Glutamatergic neuron (in vitro differentiated cells): ENCODE measurements at regions not wholly inside any gene's neighbourhood (a gene's known extent, or its start where the extent isn't known, plus 50 kb on each side); places are given as distances from the start of the nearest gene placed in this dataset.

Source experiments
- DNase-seq: peaks from one replicate; pipeline ENCODE4 v3.0.0; 2022
- H3K27ac Mint-ChIP-seq: one replicate; pipeline ENCODE4 v1.8.0; 2020; ENCODE audit warnings: mild to moderate bottlenecking, mixed read lengths, inconsistent platforms; ENCODE audit not compliant: unreplicated experiment
- H3K27me3 Mint-ChIP-seq: one replicate; pipeline ENCODE4 v1.8.0; 2020; ENCODE audit warnings: mild to moderate bottlenecking, moderate library complexity, mixed read lengths, inconsistent platforms; ENCODE audit not compliant: unreplicated experiment
- H3K36me3 Mint-ChIP-seq: one replicate; pipeline ENCODE4 v1.8.0; 2020; ENCODE audit warnings: mild to moderate bottlenecking, mixed read lengths, inconsistent platforms; ENCODE audit not compliant: unreplicated experiment
- H3K4me1 Mint-ChIP-seq: one replicate; pipeline ENCODE4 v1.8.0; 2020; ENCODE audit warnings: mild to moderate bottlenecking, low read depth, mixed read lengths, inconsistent platforms; ENCODE audit not compliant: unreplicated experiment
- H3K4me3 Mint-ChIP-seq: one replicate; pipeline ENCODE4 v1.8.0; 2020; ENCODE audit warnings: mild to moderate bottlenecking, mixed read lengths, inconsistent platforms; ENCODE audit not compliant: unreplicated experiment
- H3K9me3 Mint-ChIP-seq: one replicate; pipeline ENCODE4 v1.8.0; 2020; ENCODE audit warnings: mild to moderate bottlenecking, moderate library complexity, mixed read lengths, inconsistent platforms; ENCODE audit not compliant: unreplicated experiment
- TF ChIP-seq, protein P1 (sequence below): fragments of 200-600 bp; sonication (generic); IDR thresholded peaks from one replicate; pipeline ENCODE4 v1.5.0; 2021; ENCODE audit not compliant: partially characterized antibody, unreplicated experiment

GRCh38 chr1:58403894-58404293, 142.6 kb downstream of the OMA1 start:
- Mint-ChIP-seq H3K9me3 (no peaks in the 10 kb centered on the region), H3K36me3 (peaks cover 3% of the 10 kb centered on the region), H3K27me3 (peaks cover 3% of the 10 kb centered on the region), H3K27ac (no peak overlapping the region), H3K4me3 (no peak overlapping the region), H3K4me1 (peaks cover 11% of the 10 kb centered on the region)
- no peak for DNase-seq
- TF ChIP-seq, protein P1, sequence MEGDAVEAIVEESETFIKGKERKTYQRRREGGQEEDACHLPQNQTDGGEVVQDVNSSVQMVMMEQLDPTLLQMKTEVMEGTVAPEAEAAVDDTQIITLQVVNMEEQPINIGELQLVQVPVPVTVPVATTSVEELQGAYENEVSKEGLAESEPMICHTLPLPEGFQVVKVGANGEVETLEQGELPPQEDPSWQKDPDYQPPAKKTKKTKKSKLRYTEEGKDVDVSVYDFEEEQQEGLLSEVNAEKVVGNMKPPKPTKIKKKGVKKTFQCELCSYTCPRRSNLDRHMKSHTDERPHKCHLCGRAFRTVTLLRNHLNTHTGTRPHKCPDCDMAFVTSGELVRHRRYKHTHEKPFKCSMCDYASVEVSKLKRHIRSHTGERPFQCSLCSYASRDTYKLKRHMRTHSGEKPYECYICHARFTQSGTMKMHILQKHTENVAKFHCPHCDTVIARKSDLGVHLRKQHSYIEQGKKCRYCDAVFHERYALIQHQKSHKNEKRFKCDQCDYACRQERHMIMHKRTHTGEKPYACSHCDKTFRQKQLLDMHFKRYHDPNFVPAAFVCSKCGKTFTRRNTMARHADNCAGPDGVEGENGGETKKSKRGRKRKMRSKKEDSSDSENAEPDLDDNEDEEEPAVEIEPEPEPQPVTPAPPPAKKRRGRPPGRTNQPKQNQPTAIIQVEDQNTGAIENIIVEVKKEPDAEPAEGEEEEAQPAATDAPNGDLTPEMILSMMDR: no peak

- Mint-ChIP-seq H3K9me3 (no peaks in the 10 kb centered on the region), H3K4me3 (no peak overlapping the region), H3K36me3 (peaks cover 3% of the 10 kb centered on the region), H3K4me1 (peaks cover 15% of the 10 kb centered on the region), H3K27ac (no peak overlapping the region), H3K27me3 (peaks cover 6% of the 10 kb centered on the region)
- no peak for DNase-seq
- TF ChIP-seq, protein P1: no peak
Observed at GRCh38 chr1:58402444-58402843, 144.1 kb downstream of the OMA1 start.

DNA sequence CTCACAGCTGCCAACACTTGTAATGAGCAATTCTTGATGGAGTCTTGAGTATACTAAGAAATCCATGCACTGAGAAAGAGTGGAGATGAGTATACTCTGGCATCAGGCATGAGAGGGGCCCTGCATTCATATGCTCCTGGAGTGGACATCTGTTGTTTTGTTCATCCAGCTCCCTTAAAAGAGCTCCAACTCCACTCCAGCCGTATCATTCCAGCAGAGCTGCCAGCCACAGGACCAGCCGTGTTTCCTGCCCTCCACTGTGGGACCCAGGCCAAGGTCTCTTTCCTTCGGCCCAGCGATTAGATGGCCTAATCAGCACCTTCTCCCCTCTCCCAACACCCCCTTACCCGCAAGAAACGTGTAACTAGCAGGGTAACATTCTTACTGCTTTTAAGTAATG, 144.5 kb downstream of the OMA1 start:
- H3K36me3 Mint-ChIP-seq: peaks cover 3% of the 10 kb centered on the region
- no peaks in the 10 kb centered on the region for H3K9me3 Mint-ChIP-seq
- no peak overlapping the region for H3K4me3 Mint-ChIP-seq

DNA sequence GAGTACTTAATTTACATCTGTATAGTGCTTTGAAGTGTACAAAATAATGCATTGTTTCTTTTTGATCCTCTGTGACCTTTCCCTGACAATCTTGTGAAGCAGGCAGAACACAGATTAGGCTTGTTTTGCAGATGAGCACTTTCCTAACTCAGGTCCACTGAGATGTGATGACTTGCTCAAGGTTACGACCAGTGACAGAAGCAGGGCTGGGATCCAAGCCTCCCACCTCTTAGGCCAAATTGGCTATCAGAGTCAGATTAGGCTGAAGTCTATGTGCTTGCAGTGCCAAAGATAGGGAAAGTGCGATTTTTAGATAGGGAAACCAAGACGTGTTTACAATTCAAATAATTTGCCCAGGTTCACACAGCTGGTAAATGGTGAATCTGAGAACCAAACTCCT, 147.3 kb downstream of the OMA1 start:
- Mint-ChIP-seq H3K27me3 (peaks cover 7% of the 10 kb centered on the region), H3K36me3 (peaks cover 4% of the 10 kb centered on the region), H3K4me3 (no peak overlapping the region), H3K9me3 (no peaks in the 10 kb centered on the region), H3K4me1 (peaks cover 28% of the 10 kb centered on the region), H3K27ac (no peak overlapping the region)
- TF ChIP-seq, protein P1: no peak
- DNase-seq: no peak

More for the DNA sequence above, 144.5 kb downstream of the OMA1 start:
- Mint-ChIP-seq H3K4me1 (peaks cover 15% of the 10 kb centered on the region), H3K27ac (no peak overlapping the region), H3K27me3 (peaks cover 7% of the 10 kb centered on the region)
- TF ChIP-seq, protein P1: no peak
- DNase-seq: peak; percentile 17

- Mint-ChIP-seq H3K27ac (no peak overlapping the region), H3K36me3 (peaks cover 4% of the 10 kb centered on the region), H3K4me1 (peaks cover 28% of the 10 kb centered on the region), H3K9me3 (no peaks in the 10 kb centered on the region), H3K4me3 (no peak overlapping the region), H3K27me3 (peaks cover 7% of the 10 kb centered on the region)
- TF ChIP-seq, protein P1: no peak
- no peak for DNase-seq
Observed at GRCh38 chr1:58398714-58399113, 147.8 kb downstream of the OMA1 start.
